Trophoblast cell (in vitro differentiated cells and primary cell): ENCODE measurements at regions not wholly inside any gene's neighbourhood (a gene's known extent, or its start where the extent isn't known, plus 50 kb on each side); places are given as distances from the start of the nearest gene placed in this dataset.
"Not testable (repeated sequence)": the region's sequence is repeated elsewhere in the genome, so short reads cannot be mapped to it uniquely, and the experiment has no call there.

Experiments used
- DNase-seq, 2 donors: peaks; one replicate each; pipeline ENCODE4 v3.0.0-alpha.2; 2016
- H2AFZ ChIP-seq: 2 replicates; pipeline ENCODE4 v1.6.1; 2013; ENCODE audit warnings: low read length, moderate library complexity, mild to moderate bottlenecking; ENCODE audit not compliant: insufficient read depth, poor library complexity
- H2AK5ac ChIP-seq: 2 replicates; pipeline ENCODE4 v1.6.1; 2013; ENCODE audit warnings: mild to moderate bottlenecking, low read length
- H2BK120ac ChIP-seq: 2 replicates; pipeline ENCODE4 v1.6.1; 2013; ENCODE audit warnings: low read length, mild to moderate bottlenecking, moderate library complexity; ENCODE audit not compliant: insufficient read depth, poor library complexity
- H2BK12ac ChIP-seq: 2 replicates; pipeline ENCODE4 v1.6.1; 2013; ENCODE audit warnings: mild to moderate bottlenecking, low read length, moderate library complexity
- H2BK5ac ChIP-seq: 2 replicates; pipeline ENCODE4 v1.6.1; 2013; ENCODE audit warnings: low read length, low read depth, moderate library complexity, mild to moderate bottlenecking; ENCODE audit not compliant: poor library complexity
- H3K14ac ChIP-seq: 2 replicates; pipeline ENCODE4 v1.6.1; 2013; ENCODE audit warnings: mild to moderate bottlenecking, low read length
- H3K18ac ChIP-seq: 2 replicates; pipeline ENCODE4 v1.6.1; 2013; ENCODE audit warnings: mild to moderate bottlenecking, low read length
- H3K23ac ChIP-seq: 2 replicates; pipeline ENCODE4 v1.6.1; 2013; ENCODE audit warnings: low read length
- H3K27ac ChIP-seq: 2 replicates; pipeline ENCODE4 v1.5.1; 2013; ENCODE audit warnings: low read depth, mild to moderate bottlenecking, inconsistent platforms, low read length, moderate library complexity
- H3K27me3 ChIP-seq: 2 replicates; pipeline ENCODE4 v1.6.1; 2013; ENCODE audit warnings: inconsistent platforms, mild to moderate bottlenecking, low read length, moderate library complexity; ENCODE audit not compliant: insufficient read depth
- H3K36me3 ChIP-seq, 2 experiments: 1 replicate in 1 of 2; 2 replicates in 1 of 2; pipeline ENCODE4 v1.6.1; 2013; ENCODE audit warnings: low read length in 2 of 2, mild to moderate bottlenecking in 2 of 2, moderate library complexity in 1 of 2; ENCODE audit not compliant: insufficient read depth in 2 of 2, control insufficient read depth in 1 of 2
- H3K4ac ChIP-seq: 2 replicates; pipeline ENCODE4 v1.6.1; 2013; ENCODE audit warnings: low read depth, mild to moderate bottlenecking, low read length, moderate library complexity
- H3K4me1 ChIP-seq, 2 experiments: 1 replicate in 1 of 2; 2 replicates in 1 of 2; pipeline ENCODE4 v1.6.1; 2013; ENCODE audit warnings: low read length in 2 of 2, mild to moderate bottlenecking in 2 of 2, moderate library complexity in 1 of 2; ENCODE audit not compliant: insufficient read depth in 2 of 2, control insufficient read depth in 1 of 2
- H3K4me2 ChIP-seq: 2 replicates; pipeline ENCODE4 v1.6.1; 2013; ENCODE audit warnings: inconsistent platforms, mild to moderate bottlenecking, low read length, moderate library complexity
- H3K4me3 ChIP-seq: 2 replicates; pipeline ENCODE4 v1.5.1; 2013; ENCODE audit warnings: mild to moderate bottlenecking, low read depth, low read length, inconsistent platforms
- H3K79me1 ChIP-seq: one replicate; pipeline ENCODE4 v1.6.1; 2013; ENCODE audit warnings: low read length
- H3K79me2 ChIP-seq: 2 replicates; pipeline ENCODE4 v1.6.1; 2013; ENCODE audit warnings: low read length, mild to moderate bottlenecking; ENCODE audit not compliant: control insufficient read depth, insufficient read depth, poor library complexity
- H3K9ac ChIP-seq: 2 replicates; pipeline ENCODE4 v1.6.1; 2013; ENCODE audit warnings: mild to moderate bottlenecking, low read length
- H3K9me3 ChIP-seq: 2 replicates; pipeline ENCODE4 v1.6.1; 2013; ENCODE audit warnings: low read depth, mild to moderate bottlenecking, control low read depth, inconsistent platforms, low read length; ENCODE audit not compliant: insufficient read depth
- H4K12ac ChIP-seq: 2 replicates; pipeline ENCODE4 v1.6.1; 2013; ENCODE audit warnings: low read depth, mild to moderate bottlenecking, low read length, moderate library complexity
- H4K8ac ChIP-seq: 2 replicates; pipeline ENCODE4 v1.6.1; 2013; ENCODE audit warnings: low read depth, mild to moderate bottlenecking, low read length, moderate library complexity
- H4K91ac ChIP-seq: one replicate; pipeline ENCODE4 v1.6.1; 2013; ENCODE audit warnings: low read depth, mild to moderate bottlenecking, low read length, moderate library complexity
- WGBS: extraction: QIAGEN DNeasy Blood & Tissue Kit; methylation state at CpG from one replicate; pipeline ENCODE4 v1.1.7; 2013; ENCODE audit warnings: missing lambda C conversion rate; ENCODE audit not compliant: insufficient read length, insufficient coverage; ENCODE audit errors: extremely low coverage; 5-methylcytosine and 5-hydroxymethylcytosine counted together

DNA sequence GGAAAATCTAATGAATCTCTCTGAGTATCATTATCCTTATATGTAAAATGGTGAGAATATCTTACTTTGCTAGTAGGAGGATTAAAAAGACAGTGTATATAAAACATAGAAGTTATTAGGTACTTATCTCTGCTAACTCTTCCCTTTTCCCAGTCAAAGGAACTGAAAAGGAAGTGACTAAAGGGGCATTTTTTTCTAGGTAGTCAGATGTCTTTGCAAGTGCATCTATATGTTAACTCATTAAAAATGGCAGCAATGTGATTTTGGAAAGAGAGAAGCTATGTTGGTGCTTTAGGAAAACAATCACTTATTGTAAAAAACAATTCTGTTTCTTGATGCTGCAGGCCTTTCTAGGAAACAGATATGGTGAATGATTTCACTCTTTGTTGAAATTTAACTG is 180.9 kb downstream of the SAMD5 start:
- no peak overlapping the region for H3K14ac ChIP-seq
- H3K4me3 ChIP-seq = no peak overlapping the region
- no peak overlapping the region for H2BK120ac ChIP-seq
- H4K12ac ChIP-seq = no peak overlapping the region
- H3K18ac ChIP-seq = no peak overlapping the region
- no peak overlapping the region for H3K23ac ChIP-seq
- no peak for DNase-seq
- H3K27me3 ChIP-seq = no peaks in the 10 kb centered on the region
- H3K79me2 ChIP-seq = no peaks in the 10 kb centered on the region
- H2AK5ac ChIP-seq = no peak overlapping the region
- H3K9ac ChIP-seq = no peak overlapping the region
- no peaks in the 10 kb centered on the region for H3K36me3 ChIP-seq
- no peak overlapping the region for H3K27ac ChIP-seq
- no peak overlapping the region for H3K4me2 ChIP-seq
- no peak overlapping the region for H2BK5ac ChIP-seq
- no peak overlapping the region for H2BK12ac ChIP-seq
- H2AFZ ChIP-seq = no peak overlapping the region
- no peaks in the 10 kb centered on the region for H3K79me1 ChIP-seq
- no peak overlapping the region for H4K91ac ChIP-seq
- no peak overlapping the region for H4K8ac ChIP-seq
- no peak overlapping the region for H3K4ac ChIP-seq
- H3K4me1 ChIP-seq = no peaks in the 10 kb centered on the region
- no peaks in the 10 kb centered on the region for H3K9me3 ChIP-seq

DNA sequence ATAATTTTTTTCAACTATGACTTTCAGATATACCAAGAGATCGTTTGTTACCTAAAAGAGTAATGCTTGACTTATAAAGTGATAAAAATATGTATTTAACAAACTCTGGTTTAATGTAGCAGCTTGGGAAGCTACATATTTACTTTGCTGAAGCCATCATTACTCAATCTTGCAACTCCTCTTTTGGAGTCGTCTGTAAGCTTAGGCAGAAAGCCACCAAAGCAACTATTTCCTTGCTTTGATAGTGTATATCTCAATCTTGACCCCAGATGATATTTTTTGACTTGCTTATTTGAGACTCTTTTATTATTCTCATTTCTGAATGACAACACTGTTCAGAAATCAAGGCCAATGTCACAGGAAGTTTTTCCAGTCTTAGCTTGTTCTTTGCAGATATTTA is 183.0 kb downstream of the SAMD5 start:
- Histone ChIP-seq H3K14ac (no peak overlapping the region), H3K23ac (no peak overlapping the region), H4K91ac (no peak overlapping the region), H3K4me2 (no peak overlapping the region), H3K79me2 (no peaks in the 10 kb centered on the region), H3K36me3 (no peaks in the 10 kb centered on the region), H4K12ac (no peak overlapping the region), H3K79me1 (no peaks in the 10 kb centered on the region), H3K18ac (no peak overlapping the region), H4K8ac (no peak overlapping the region), H3K4me1 (no peaks in the 10 kb centered on the region), H3K27ac (no peak overlapping the region), H3K4ac (no peak overlapping the region), H2AFZ (no peak overlapping the region), H3K27me3 (no peaks in the 10 kb centered on the region), H3K9me3 (no peaks in the 10 kb centered on the region), H3K9ac (no peak overlapping the region), H2AK5ac (no peak overlapping the region), H2BK12ac (no peak overlapping the region), H2BK5ac (no peak overlapping the region), H3K4me3 (no peak overlapping the region), H2BK120ac (no peak overlapping the region)
- WGBS = no CpG with 5 or more reads among the region's 2 CpGs
- DNase-seq = no peak

DNA sequence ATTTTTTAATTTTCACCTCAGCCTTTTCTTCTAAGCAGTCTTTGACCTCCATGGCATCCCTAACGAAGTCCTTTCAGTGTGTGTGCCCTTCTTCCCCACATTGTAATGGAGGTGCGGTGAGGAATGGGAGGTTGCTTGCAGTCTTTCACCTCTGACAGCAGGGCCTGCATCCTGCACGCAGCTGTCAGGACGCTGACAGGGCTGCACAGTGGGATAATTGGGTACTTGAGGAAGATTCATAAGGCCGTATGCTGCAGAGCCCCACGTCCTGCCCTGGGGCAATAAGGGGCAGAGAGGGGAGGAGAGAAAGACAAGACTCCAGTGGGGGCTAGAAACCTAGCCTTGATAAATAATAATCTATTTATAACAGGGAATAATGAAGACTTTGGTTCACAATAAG is 184.7 kb downstream of the SAMD5 start:
- no peak overlapping the region for H3K4ac ChIP-seq
- H3K14ac ChIP-seq = no peak overlapping the region
- no peaks in the 10 kb centered on the region for H3K79me1 ChIP-seq
- H4K12ac ChIP-seq = no peak overlapping the region
- no peak overlapping the region for H3K4me3 ChIP-seq
- no peak overlapping the region for H2BK12ac ChIP-seq
- H3K18ac ChIP-seq = no peak overlapping the region
- H3K9me3 ChIP-seq = no peaks in the 10 kb centered on the region
- no peak overlapping the region for H3K4me2 ChIP-seq
- H3K27me3 ChIP-seq = no peaks in the 10 kb centered on the region
- no CpG with 5 or more reads among the region's 6 CpGs for WGBS
- no peaks in the 10 kb centered on the region for H3K4me1 ChIP-seq
- no peak overlapping the region for H2BK5ac ChIP-seq
- H2AK5ac ChIP-seq = no peak overlapping the region
- no peak overlapping the region for H2AFZ ChIP-seq
- no peak overlapping the region for H4K91ac ChIP-seq
- no peaks in the 10 kb centered on the region for H3K36me3 ChIP-seq
- H3K9ac ChIP-seq = no peak overlapping the region
- H3K23ac ChIP-seq = no peak overlapping the region
- no peak for DNase-seq
- no peak overlapping the region for H2BK120ac ChIP-seq
- no peak overlapping the region for H3K27ac ChIP-seq
- H4K8ac ChIP-seq = no peak overlapping the region
- no peaks in the 10 kb centered on the region for H3K79me2 ChIP-seq

DNA sequence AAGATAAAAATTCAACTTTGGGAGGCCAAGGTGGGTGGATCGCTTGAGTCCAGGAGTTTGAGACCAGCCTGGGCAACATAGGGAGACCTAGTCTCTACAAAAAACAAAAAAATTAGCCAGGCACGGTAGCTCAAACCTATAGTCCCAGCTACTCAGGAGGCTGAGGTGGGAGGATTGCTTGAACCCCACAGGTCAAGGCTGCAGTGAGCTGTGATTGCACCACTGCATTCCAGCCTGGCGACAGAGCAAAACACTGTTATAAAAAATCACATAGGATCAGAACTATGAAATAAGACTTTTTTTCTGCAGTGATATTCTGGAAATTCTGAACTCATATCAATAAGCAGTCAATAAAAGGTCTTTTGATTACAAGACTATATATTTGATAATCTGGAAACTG is 186.1 kb downstream of the SAMD5 start:
- not testable (repeated sequence) for H2BK12ac ChIP-seq, H3K27ac ChIP-seq, H2BK5ac ChIP-seq, H3K79me2 ChIP-seq, H3K4me1 ChIP-seq, H4K8ac ChIP-seq, H3K79me1 ChIP-seq, H2BK120ac ChIP-seq, H3K18ac ChIP-seq, H3K4ac ChIP-seq, H3K36me3 ChIP-seq, H3K14ac ChIP-seq, H4K12ac ChIP-seq, H3K4me3 ChIP-seq, H3K23ac ChIP-seq, H2AFZ ChIP-seq, H3K27me3 ChIP-seq, DNase-seq, H3K4me2 ChIP-seq, H4K91ac ChIP-seq, H3K9me3 ChIP-seq, H2AK5ac ChIP-seq, H3K9ac ChIP-seq
- no CpG with 5 or more reads among the region's 3 CpGs for WGBS

DNA sequence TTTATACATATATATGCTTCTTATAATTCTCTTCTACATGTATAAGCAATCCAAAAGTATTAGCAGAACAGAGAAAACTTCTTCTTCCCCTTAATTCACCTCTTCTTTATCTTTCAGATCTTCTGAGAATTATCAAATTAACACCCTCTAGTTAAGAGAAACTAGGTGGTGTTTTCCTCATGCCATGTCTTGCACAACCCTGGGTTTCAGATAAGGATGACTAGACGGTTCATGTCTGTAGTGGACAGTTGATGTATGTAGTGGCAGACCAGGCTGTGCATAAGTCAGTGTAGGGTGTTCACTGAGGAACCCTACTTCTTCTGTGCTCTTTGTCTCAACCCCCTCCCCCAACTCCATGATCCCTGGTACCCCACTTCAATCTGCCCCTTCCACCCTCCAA is 187.3 kb downstream of the SAMD5 start:
- no CpG with 5 or more reads among the region's 1 CpG for WGBS
- H3K23ac ChIP-seq = no peak overlapping the region

More for the DNA sequence above, 187.3 kb downstream of the SAMD5 start:
- Histone ChIP-seq H3K9me3 (no peaks in the 10 kb centered on the region), H2AK5ac (no peak overlapping the region), H3K4ac (no peak overlapping the region), H4K12ac (no peak overlapping the region), H4K91ac (no peak overlapping the region), H3K36me3 (no peaks in the 10 kb centered on the region), H3K79me1 (no peaks in the 10 kb centered on the region), H3K27ac (no peak overlapping the region), H3K14ac (no peak overlapping the region), H3K4me3 (no peak overlapping the region), H3K79me2 (no peaks in the 10 kb centered on the region), H2AFZ (no peak overlapping the region), H3K4me1 (no peaks in the 10 kb centered on the region), H2BK120ac (no peak overlapping the region), H2BK5ac (no peak overlapping the region), H4K8ac (no peak overlapping the region), H3K9ac (no peak overlapping the region), H3K27me3 (no peaks in the 10 kb centered on the region), H3K4me2 (no peak overlapping the region), H3K18ac (no peak overlapping the region), H2BK12ac (no peak overlapping the region)
- no peak for DNase-seq
